ENCODE measurements at regions not wholly inside any gene's neighbourhood (a gene's known extent, or its start where the extent isn't known, plus 50 kb on each side); places are given as distances from the start of the nearest gene placed in this dataset.
A peak's percentile ranks its signal among the peaks of the same experiment; 100 is the strongest.

GRCh38 chr17:72580321-72581127 lies 459.7 kb downstream of the SOX9 start:
- DNase-seq, result no peak
- in situ Hi-C loops (cut with MboI; ENCODE audit: low pct_unique_long_range_greater_than_20kb, low sequenced_read_pairs), result no loop called here

GRCh38 chr17:72587156-72587555 lies 466.3 kb downstream of the SOX9 start:
- in situ Hi-C loops (cut with MboI; ENCODE audit: low pct_unique_long_range_greater_than_20kb, low sequenced_read_pairs), result no loop called here
- DNase-seq, result no peak

GRCh38 chr17:72587773-72588511 lies 467.1 kb downstream of the SOX9 start:
- in situ Hi-C loops (cut with MboI; ENCODE audit: low pct_unique_long_range_greater_than_20kb, low sequenced_read_pairs), result no loop called here
- peak; percentile 46 for DNase-seq

- no peak for DNase-seq
- in situ Hi-C loops (cut with MboI; ENCODE audit: low pct_unique_long_range_greater_than_20kb, low sequenced_read_pairs), result no loop called here
Observed at GRCh38 chr17:72588561-72588960, 467.7 kb downstream of the SOX9 start.

- in situ Hi-C loops (cut with MboI; ENCODE audit: low pct_unique_long_range_greater_than_20kb, low sequenced_read_pairs), result no loop called here
Observed at GRCh38 chr17:72588961-72589360, 468.1 kb downstream of the SOX9 start.

GRCh38 chr17:72590382-72590781 lies 469.6 kb downstream of the SOX9 start:
- in situ Hi-C loops (cut with MboI; ENCODE audit: low pct_unique_long_range_greater_than_20kb, low sequenced_read_pairs), result no loop called here
- DNase-seq, result no peak

More at GRCh38 chr17:72588961-72589360, 468.1 kb downstream of the SOX9 start:
- DNase-seq, result no peak

GRCh38 chr17:72590882-72591281 lies 470.1 kb downstream of the SOX9 start:
- DNase-seq, result no peak
- in situ Hi-C loops (cut with MboI; ENCODE audit: low pct_unique_long_range_greater_than_20kb, low sequenced_read_pairs), result no loop called here

GRCh38 chr17:72591289-72592241 lies 470.7 kb downstream of the SOX9 start:
- DNase-seq, result no peak
- in situ Hi-C loops (cut with MboI; ENCODE audit: low pct_unique_long_range_greater_than_20kb, low sequenced_read_pairs), result no loop called here

- DNase-seq, result peak; percentile 39
- in situ Hi-C loops (cut with MboI; ENCODE audit: low pct_unique_long_range_greater_than_20kb, low sequenced_read_pairs), result no loop called here
Observed at GRCh38 chr17:72592242-72592966, 471.6 kb downstream of the SOX9 start.

- no peak for DNase-seq
- in situ Hi-C loops (cut with MboI; ENCODE audit: low pct_unique_long_range_greater_than_20kb, low sequenced_read_pairs), result no loop called here
Observed at GRCh38 chr17:72592967-72593325, 472.1 kb downstream of the SOX9 start.

- in situ Hi-C loops (cut with MboI; ENCODE audit: low pct_unique_long_range_greater_than_20kb, low sequenced_read_pairs), result no loop called here
Observed at GRCh38 chr17:72594248-72594647, 473.4 kb downstream of the SOX9 start.

More at GRCh38 chr17:72594248-72594647, 473.4 kb downstream of the SOX9 start:
- DNase-seq, result no peak

All from KBM-7 (cell line).